ENCODE measurements at regions not wholly inside any gene's neighbourhood (a gene's known extent, or its start where the extent isn't known, plus 50 kb on each side); places are given as distances from the start of the nearest gene placed in this dataset.

DNA sequence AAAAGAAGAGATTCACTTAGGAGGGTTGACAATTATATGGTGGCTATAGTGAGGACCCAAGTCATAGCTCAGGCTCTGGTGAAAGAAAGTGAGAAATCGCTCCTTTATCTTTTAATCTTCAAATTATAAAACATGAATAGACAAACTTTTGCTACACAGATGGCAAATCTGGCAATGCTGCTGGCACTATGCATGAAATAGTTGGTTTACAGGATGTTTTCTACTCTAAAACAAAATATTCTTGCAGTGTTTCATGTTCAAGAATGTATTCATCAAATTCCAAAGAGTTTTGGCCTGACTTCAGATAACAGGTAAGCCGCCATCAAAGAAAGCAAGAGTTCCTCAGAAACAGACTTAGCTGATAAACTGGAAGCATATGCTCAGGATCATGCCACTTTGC is 801.2 kb downstream of the C4orf33 start:
- DNase-seq (ENCODE audit: low spot score): no peak

DNA sequence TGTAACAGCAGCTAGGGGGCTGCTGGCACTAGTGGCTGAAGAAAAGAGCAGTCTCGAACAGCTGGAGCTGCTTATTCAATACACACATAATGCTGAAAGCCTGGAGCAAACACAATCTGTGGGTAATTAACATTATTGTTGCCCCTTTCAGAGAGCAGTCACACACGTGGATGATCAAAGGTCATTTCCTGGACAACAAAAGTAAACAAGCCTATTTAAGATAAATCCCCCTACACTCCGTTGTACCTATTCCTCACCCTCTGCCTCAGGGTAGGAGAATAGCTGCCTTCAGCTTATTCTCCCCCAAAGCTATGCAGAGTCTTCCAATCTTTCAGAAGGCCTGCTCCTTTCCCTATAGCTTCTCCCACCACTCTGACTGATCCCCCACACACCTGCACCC is 803.9 kb downstream of the C4orf33 start:
- DNase-seq (ENCODE audit: low spot score): no peak

DNA sequence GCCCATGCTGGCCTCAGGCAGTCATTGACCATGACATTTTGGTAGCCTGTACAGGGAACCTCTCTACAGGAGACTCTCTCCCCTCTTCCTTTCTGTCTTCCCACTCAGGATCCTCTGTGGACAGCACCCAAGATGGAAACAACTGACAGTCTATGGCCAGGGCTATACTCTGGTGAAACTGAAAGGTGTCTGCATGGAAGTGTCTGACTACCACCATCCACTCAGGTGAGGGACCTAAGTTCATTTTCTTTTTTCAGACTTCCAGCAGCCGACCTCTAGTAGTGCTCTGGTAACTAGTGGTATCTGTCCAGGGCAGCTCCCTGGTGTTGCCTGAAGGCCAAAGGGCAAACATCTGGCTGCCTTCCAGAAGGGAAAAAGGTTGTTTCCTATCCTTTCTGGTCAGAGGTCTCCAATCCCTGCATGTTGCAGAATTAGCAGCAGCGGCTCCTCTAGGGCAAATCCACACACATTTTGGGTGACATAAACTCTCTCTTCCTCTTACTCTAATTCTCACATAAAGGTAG is 804.5 kb downstream of the C4orf33 start:
- no peak for DNase-seq (ENCODE audit: low spot score)

DNA sequence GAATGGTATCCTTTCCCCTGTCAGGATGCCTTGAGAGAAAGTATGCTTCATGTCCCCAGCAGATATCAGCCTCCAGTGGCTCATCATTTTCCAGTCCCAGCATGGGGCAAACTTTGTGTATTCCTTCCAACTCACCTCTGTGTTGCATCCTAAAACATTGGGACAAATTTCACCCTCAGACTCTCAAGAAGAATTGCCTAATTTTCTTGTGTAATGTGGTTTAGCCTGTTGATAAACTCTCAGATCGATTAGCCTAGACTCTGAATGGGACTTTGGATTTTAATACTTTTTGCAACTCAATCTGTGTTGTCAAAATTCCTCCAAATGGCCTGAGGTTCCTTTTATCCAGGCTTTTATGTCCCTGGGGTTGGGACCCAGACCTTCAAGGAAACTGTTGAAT is 805.3 kb downstream of the C4orf33 start:
- no peak for DNase-seq (ENCODE audit: low spot score)

DNA sequence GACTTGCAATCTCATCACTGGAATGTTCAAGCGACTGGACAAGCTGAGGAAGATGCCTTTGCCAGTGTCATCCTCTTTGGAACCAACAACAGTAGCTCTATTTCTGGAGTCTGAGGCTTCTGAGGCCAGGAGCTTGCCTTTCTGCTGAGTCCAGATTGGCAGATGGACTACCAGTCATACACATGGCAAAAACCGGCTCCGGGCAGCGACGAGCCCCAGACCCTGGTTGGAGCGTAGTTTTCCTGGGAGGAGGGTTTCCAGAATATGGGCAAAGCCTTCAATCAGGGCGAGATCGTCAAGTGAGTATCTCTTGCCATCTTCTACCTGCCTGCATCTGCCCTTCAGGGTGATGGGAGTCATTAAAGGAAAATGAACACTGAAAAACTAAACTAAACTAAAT is 807.9 kb downstream of the C4orf33 start:
- no peak for DNase-seq (ENCODE audit: low spot score)

DNA sequence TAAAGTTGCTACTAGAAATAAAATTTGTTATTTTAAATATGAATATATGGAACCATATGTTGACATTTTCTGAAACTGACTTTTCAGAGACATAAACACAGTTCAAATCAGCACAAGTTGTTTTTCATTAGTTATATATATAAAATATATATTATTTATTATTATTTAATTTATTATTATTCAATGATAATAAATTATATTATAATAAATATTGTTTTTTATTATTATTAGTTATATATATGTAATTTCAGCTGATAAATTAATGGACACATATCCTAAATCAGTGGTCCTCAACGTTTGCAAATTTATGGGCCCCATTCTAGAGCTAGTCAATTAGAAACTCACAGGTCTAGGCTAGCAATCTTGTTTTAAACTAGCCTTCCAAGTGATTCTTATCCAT is 809.3 kb downstream of the C4orf33 start:
- no peak for DNase-seq (ENCODE audit: low spot score)

DNA sequence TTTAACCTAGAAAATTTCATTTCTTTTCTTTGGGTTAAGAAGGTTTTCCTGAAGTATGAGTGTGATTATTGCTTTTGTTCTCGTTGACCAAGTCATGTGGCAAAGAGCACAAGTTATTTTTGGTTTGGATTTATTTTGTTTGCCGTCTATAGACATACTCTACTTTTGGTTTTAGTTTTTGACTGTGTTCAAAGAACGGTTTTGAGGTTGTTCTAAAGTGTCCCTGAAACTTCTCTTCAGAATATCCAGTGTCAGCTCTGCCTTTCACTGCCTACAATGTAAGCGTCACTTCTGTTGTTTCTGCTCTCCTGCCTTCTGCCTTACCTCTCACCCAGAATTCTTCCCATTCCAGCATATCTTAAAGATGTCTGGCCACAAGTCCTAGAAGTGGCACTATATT is 812.2 kb downstream of the C4orf33 start:
- DNase-seq (ENCODE audit: low spot score): no peak

DNA sequence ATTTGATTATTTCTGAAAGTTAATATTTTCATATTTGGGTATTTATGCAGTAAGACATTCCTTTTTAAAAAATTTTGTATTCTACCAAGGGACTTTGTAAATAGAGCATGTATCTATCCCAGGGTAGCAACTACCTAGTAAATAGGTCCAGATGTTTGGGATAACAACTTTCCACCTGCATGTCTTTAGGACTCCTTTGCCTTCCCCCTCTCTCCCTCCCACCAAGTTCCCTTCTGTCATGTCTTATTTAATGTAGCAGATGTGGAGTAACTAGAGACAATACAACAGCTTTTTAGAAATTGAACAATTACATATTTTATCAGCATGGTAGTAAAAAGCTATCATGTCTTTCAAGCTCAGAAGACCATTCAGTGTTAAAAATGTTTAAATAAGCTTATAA is 821.0 kb downstream of the C4orf33 start:
- DNase-seq (ENCODE audit: low spot score): no peak

DNA sequence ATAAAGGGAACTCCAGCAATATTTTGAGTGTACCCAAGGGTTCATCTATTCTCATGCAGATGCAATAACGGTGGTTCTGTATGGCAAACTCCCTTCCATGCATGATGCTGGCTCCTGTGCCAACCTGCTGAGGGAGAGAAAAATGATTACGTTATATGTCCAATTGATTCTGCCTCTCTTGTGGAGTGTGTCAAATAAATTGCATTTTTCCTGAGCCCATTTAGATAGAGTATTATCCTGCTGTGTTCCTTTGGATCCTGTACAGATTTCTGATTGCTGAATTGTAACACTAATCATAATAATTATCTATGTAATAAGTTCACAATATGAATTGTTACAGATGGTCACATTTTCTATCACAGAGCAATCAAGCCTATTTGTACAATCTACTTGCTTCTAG is 821.7 kb downstream of the C4orf33 start:
- no peak for DNase-seq (ENCODE audit: low spot score)

DNA sequence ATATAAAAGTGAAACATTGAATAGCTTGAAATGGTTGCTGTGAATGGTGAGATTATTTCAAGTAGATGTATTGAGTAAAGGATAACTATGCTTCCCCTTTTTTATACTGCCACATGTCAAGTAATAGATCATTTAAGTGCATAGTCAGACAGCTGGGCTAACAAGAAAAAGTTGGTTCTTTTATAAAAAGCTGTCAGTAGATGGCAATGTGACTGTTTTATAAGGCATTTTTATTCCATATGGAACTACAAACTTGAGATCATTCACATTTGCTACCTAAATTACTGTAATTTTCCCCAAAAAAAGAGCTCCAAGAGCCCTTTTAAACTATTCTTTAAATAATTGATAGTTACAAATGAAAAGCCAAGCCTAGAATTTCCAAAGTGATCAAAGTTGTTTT is 831.0 kb downstream of the C4orf33 start:
- DNase-seq (ENCODE audit: low spot score): no peak

DNA sequence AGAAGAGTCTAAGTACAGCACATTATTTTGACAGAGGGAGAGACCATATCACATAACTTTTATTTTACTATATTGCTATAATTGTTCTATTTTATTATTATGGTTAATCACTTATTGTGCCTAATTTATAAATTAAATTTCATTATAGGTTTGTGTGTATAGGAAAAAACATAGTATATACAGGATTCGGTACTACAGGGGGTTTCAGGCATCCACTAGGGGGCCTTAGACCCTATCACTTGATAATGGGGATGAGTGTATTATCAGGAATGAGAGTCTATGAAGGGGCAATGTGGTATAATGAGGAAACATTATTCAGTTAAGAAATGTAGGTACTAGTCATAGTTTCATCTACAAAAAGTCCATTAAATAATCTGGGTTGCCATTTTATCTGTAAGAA is 833.1 kb downstream of the C4orf33 start:
- DNase-seq (ENCODE audit: low spot score): peak; percentile 13

DNA sequence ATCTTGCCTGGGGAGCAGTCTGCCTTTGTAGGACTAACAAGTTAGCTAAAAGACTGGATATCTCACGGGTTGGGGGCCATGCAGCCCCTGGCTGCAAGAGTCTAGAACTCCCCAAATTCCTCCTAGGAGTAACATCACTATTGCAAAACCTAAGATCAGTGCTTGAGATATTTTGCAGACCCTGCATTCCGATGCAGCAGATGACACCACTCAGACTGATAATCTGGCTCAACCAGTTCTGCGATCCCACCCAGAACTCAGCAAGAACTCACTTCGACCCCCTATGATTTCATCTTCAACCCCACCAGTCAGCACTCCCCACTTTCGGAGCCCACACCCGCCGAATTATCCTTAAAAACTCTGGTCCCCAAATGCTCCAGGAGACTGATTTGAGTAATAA is 834.0 kb downstream of the C4orf33 start:
- no peak for DNase-seq (ENCODE audit: low spot score)

DNA sequence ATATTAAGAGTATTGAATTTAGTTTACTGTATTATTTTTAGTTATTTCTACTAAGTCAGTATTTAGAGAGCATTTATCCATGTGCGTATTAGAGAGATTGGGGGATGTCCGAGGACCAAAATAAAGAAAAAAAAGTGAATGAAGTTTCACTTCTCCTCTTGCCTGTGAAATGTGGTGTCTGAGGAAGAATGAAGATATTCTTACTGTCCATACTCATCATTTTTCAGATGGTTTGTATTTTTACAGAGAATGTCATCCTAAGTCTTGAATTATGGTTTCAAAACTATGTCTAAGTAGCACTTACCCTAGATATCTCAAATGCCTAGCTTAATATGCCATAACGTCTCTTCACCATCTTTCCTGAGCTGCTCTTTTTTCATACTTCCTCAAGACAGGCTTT is 854.3 kb downstream of the C4orf33 start:
- DNase-seq (ENCODE audit: low spot score): no peak

DNA sequence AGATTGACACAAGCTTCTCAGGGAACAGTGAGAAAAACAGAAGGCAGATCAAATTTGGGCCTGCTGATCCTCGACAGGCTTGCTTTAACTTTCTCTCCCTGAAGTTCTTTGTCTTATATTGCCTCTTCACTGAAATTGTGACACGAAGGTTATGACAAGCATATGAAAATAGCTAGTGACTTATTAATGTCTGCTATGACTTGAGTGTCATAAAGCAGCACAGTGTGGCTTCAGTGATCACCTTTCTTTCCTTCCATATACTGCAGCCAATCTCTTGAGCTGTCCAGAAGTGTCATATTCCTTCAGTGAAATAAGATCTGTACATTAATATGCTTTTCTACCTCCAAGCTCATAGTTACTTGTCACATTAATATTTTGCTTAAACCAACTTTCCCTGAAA is 870.2 kb downstream of the C4orf33 start:
- DNase-seq (ENCODE audit: low spot score): no peak

DNA sequence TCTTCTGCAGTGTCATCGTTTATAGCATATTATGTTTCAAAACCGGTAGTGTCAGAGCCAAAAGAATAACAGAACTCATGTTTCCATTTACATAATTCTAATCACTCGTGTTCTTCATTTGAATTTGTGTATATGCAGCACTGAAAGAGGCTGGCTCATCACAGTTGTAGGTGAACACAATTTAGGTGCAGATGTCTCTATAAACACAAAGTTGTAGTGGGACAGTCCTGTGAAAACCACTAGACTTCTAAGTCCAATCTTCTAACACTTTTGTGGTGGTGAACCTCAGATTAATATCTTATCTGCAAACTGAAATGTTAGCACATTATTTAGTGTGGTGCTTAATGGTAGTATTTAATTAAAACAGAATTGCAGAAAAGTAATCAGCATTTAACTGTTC is 872.4 kb downstream of the C4orf33 start:
- DNase-seq (ENCODE audit: low spot score): no peak

DNA sequence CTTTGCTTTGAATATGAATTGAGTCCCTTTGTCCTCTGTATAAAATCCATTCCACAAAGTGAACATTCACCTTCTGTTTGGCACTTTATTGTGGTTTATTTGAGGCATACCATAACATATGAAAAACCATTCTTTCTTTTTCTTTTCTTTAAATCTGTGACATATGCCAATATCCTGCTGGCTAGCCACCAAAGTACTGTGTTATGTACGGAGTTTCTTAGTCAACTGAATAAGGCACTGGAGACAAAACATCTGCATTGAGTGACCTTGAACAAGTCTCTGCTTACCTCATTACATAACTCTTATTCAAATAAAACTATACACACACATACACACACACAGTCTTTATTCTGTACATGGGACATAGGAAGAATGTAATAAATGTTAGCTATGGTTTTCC is 872.8 kb downstream of the C4orf33 start:
- DNase-seq (ENCODE audit: low spot score): no peak

DNA sequence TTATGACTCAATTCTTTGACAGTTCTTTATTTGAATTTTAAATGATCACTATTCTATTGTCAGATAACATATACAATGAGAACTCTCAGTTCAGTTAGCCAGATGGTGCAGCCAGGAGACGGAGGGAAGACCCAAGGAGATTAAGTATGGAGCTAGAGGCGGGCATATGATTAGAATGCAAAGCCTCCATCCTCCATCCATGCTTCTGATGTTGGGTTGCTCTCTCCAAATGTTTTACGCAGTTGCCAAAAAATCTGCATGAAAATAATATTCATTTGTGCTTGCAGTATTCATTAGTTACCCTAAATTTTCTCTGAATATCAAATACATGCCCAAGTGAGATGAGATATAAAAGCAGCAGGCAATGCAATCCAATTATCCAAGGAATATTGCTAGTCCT is 874.8 kb downstream of the C4orf33 start:
- DNase-seq (ENCODE audit: low spot score): no peak

DNA sequence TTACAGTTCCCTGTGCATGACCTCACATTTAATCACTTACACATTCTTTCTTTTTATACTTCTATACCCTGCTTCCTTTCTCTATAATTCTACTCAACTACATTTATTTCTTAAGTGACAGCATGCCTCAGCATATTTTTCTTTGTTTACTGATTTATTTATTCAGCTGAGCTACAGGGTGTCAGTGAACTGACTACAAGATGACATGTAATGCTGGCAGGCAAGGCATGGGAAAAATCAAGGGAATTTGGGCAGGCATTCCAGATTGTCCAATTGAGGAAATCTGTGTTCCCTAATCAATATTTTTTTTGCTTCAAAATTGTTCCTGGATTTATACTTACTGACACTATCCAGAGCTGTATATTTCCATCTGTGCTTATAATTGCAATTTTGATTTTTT is 875.5 kb downstream of the C4orf33 start:
- DNase-seq (ENCODE audit: low spot score): no peak

DNA sequence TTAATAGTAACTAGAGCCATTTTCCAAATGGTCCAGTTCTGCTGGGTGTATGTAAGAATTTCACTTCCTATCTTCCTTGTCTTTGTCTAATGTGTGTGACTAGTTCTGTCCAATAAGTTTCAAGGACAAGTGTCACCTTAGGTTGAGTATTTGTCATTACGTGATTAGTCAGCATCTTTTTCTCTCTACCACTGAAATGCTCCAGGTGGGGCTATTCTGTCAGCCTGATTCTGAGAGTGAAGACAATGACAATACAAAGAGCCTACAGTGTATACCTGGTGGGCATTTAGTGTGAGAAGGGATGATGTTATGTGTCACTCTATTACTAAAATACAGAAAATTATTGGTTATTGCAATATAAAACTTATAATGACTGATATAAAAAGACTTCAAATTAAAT is 876.3 kb downstream of the C4orf33 start:
- DNase-seq (ENCODE audit: low spot score): peak; percentile 24

DNA sequence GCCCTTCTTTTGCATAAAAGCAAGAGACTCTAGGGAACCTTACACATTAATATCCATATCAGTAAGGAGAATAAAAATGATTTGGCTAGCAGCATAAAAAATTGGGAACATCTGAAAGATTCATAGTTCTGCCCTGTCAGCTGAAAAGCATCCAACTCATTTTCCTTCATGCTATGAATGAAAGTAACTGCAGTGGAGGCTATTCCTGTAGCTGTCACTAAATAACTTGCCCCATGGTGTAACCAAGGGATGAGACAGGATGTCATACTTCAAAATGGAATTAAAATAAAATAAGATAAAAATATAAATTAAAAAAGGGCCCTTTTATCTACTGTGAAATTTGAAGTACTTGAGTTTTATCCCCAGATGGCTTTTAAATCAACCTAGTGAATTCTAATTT is 878.8 kb downstream of the C4orf33 start:
- DNase-seq (ENCODE audit: low spot score): no peak

DNA sequence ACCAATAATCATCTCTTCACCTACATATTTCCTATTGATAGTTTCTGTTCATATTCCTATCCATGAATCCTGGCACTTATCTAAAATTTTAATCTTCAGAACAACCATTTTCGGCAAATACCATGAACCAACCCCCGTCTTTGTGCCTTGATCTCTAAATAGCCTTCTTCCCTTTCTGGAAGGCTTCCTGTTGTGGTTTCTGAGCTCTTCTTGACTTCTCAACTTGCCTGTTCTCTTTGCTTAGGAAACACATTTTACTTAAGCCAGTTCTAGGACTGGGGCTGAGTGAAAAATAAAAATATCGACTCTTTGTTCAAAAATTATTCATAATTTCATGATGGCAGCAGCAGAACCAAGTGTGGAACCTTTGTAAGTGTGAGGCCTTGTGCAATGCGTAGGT is 882.4 kb downstream of the C4orf33 start:
- no peak for DNase-seq (ENCODE audit: low spot score)

DNA sequence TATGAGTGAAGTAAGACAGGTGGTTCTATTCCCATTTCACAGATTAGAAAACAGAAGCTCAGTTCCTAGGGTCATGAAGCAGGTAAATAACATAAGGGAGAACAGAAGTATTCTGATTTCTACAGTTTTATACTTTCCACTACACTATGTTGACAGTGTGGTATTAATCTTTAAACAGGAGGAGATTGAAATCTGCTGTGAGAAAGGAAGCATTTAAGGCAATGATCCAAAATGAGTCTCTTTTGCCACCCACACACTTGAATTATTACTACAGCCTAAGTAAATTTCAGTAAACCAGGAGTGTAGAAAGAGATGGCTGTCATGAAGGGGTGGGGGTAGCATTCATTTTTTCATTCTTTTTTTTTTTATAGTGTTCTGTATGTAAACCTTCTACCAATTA is 893.0 kb downstream of the C4orf33 start:
- DNase-seq (ENCODE audit: low spot score): no peak

DNA sequence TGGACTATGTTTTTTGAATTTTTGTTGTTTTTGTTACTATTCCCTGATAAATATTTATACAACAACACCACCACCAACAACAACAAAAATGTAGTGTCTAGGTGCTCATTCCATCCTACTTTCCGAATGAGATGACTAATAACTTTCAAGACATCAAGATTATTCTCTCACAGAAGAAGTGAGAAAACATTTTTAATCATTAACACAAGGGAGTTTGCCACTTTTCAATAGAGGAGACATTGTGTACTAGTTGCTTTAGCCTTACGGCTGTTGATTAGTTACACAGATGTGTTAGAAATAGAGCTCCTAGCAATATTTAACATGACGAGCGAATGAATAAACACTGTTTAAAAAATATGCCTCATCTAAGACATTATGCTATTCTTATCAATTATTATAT is 898.8 kb downstream of the C4orf33 start:
- DNase-seq (ENCODE audit: low spot score): no peak

DNA sequence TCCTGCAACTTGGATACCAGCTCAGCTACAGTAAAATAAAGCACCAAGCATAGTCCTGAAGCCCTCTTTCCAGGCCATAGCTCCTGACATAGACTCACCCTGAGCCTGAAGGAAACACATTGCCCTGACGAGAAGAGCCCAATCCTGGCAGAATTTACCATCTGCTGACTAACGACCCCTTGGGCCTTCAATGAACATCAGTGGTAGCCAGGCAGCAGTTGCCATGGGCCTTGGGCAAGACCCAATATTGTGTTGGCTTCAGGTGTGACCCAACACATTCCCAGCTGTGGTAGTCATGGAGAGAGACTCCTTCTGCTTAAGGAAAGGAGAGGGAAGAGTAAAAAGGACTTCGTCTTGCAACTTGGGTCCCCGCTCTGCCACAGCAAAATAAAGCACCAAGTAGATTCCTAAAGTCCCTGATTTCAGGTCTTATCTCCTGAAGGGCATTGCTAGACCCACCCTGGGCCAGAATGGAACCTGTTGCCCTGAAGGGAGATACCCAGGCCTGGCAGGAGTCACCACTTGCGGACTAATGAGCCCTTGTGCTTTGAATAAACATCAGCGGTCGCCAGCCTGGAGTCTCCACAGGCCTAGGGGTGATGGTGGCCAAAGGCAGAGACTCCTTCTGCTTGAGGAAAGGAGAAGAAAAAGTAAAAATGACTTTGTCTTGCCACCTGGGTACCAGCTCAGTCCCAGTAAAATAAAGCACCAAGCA is 902.6 kb downstream of the C4orf33 start:
- no peak for DNase-seq (ENCODE audit: low spot score)

DNA sequence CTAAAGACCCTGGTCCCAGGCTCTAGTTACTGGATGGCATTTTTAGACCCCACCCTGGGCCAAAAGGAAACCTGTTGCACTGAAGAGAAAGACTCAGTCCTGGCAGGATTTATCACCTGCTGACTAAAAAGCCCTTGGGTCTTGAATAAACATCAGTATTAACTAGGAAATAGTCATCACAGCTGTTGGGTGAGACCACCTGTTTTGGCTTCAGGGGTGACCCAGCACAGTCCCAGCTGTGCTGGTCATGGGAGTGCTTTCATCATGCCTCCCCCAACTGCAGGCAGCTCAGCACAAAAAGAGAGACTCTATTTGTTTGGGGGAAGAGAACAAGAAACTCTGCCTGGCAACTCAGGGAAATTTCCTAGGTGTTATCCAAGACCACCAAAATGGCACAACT is 903.2 kb downstream of the C4orf33 start:
- no peak for DNase-seq (ENCODE audit: low spot score)

Measured in iPS-NIHi11 (cell line).